Spleen (tissue), 11 donors: ENCODE measurements at regions not wholly inside any gene's neighbourhood (a gene's known extent, or its start where the extent isn't known, plus 50 kb on each side); places are given as distances from the start of the nearest gene placed in this dataset.

Experiments
- DNase-seq: peaks from one replicate; pipeline ENCODE4 v3.0.0-alpha.2; 2020
- H3K27ac ChIP-seq, 8 donors: fragments of 200-600 bp; sonication (generic) in 7 of 8; 1 replicate in 4 of 8; 2 replicates in 4 of 8; pipeline versions ENCODE4 v1.5.0 to v1.8.0; 2016 to 2021; ENCODE audit warnings: inconsistent platforms in 4 of 8, mild to moderate bottlenecking in 4 of 8, moderate library complexity in 1 of 8
- H3K27me3 ChIP-seq, 7 donors: fragments of 200-600 bp; sonication (generic) in 6 of 7; replicated peaks in 1 of 7; 1 replicate in 4 of 7; 2 replicates in 3 of 7; pipeline versions ENCODE4 v1.5.0 to v1.8.0; 2016 to 2021; ENCODE audit warnings: inconsistent platforms in 3 of 7, mild to moderate bottlenecking in 1 of 7
- H3K36me3 ChIP-seq, 6 donors: fragments of 200-600 bp; sonication (generic) in 5 of 6; 1 replicate in 4 of 6; 2 replicates in 2 of 6; pipeline versions ENCODE4 v1.5.0 to v1.8.0; 2016 to 2021; ENCODE audit warnings: inconsistent platforms in 2 of 6
- H3K4me1 ChIP-seq, 6 donors: fragments of 200-600 bp; sonication (generic) in 5 of 6; 1 replicate in 3 of 6; 2 replicates in 3 of 6; pipeline versions ENCODE4 v1.5.0 to v1.8.0; 2016 to 2021; ENCODE audit warnings: inconsistent platforms in 3 of 6
- H3K4me3 ChIP-seq, 8 donors: fragments of 200-600 bp; sonication (generic) in 7 of 8; 1 replicate in 4 of 8; 2 replicates in 4 of 8; pipeline versions ENCODE4 v1.5.0 to v1.8.0; 2016 to 2021; ENCODE audit warnings: inconsistent platforms in 4 of 8, mild to moderate bottlenecking in 4 of 8, moderate library complexity in 2 of 8
- H3K9me3 ChIP-seq, 8 donors: fragments of 200-600 bp; sonication (generic) in 7 of 8; 1 replicate in 4 of 8; 2 replicates in 4 of 8; pipeline versions ENCODE4 v1.5.0 to v1.8.0; 2016 to 2021; ENCODE audit warnings: inconsistent platforms in 4 of 8
- CTCF ChIP-seq, 11 experiments: fragments of 200-600 bp in 7 of 11; fragments of 450-650 bp in 4 of 11; sonication (generic) in 4 of 11; IDR thresholded peaks in 8 of 11; conservative IDR thresholded peaks in 3 of 11; 1 replicate in 7 of 11; 2 replicates in 4 of 11; pipeline versions ENCODE4 v1.4.0 to v1.8.0; 2016 to 2021; ENCODE audit warnings: antibody characterized with exemption in 11 of 11, inconsistent platforms in 4 of 11, mild to moderate bottlenecking in 1 of 11
- POLR2A ChIP-seq, 3 donors: fragments of 450-650 bp; IDR thresholded peaks; one replicate each; pipeline ENCODE4 v1.5.1; 2017; ENCODE audit warnings: antibody characterized with exemption in 3 of 3, mild to moderate bottlenecking in 1 of 3
- POLR2AphosphoS5 ChIP-seq, 3 donors: sonication (generic); formaldehyde crosslinking; IDR thresholded peaks; one replicate each; pipeline ENCODE4 v1.5.1; 2017; ENCODE audit warnings: antibody characterized with exemption in 3 of 3
- WGBS, 5 donors: extraction: QIAGEN DNeasy Blood & Tissue Kit in 3 of 5; methylation state at CpG; one replicate each; pipeline versions ENCODE4 v1.1.5 to v1.1.7; 2013 to 2018; 5-methylcytosine and 5-hydroxymethylcytosine counted together
- intact Hi-C: fragments of 100-400 bp; cut with DNase I; formaldehyde crosslinking; loops from one replicate; pipeline ENCODE4 v1.15.0; 2023; ENCODE audit warnings: low total_unique reads
- donor health status: healthy with polysubstance abuse.
- donor health status: DM: no; HTN: no; CAD: no; lungs with moderate emphysema.
- donor health status: DM: no; HTN: no; CAD: no.
- donor health status: Bipolar disorder and iron deficiency.
- donor health status: healthy.
- donor health status: DM: no; HTN: no; CAD: no.
- donor health status: DM: yes; HTN: yes; CAD: no.

GRCh38 chr3:76044601-76045600 lies 259.6 kb upstream of the ZNF717 start:
- 54 to 64% (median 58%) methylated on average over 3 of the region's 3 CpGs for WGBS, 5 donors
- DNase-seq: no peak

GRCh38 chr3:76047368-76047767 lies 262.0 kb upstream of the ZNF717 start:
- H3K9me3 ChIP-seq: no peaks in the 10 kb centered on the region
- no peaks in the 10 kb centered on the region for H3K36me3 ChIP-seq
- peaks cover 0 to 6% (median 0%) of the 10 kb centered on the region in 6 donors for H3K4me1 ChIP-seq
- intact Hi-C loops: no loop called here
- TF ChIP-seq POLR2AphosphoS5 (IDR thresholded peaks at IDR 0.05): no peak
- no peak for TF ChIP-seq CTCF (IDR thresholded peaks at IDR 0.05 in 8 of 11, conservative IDR thresholded peaks at IDR 0.05 in 3 of 11)
- TF ChIP-seq POLR2A (IDR thresholded peaks at IDR 0.05): no peak
- DNase-seq: no peak
- 88 to 95% (median 91%) methylated on average over 5 of the region's 5 CpGs for WGBS, 5 donors
- H3K4me3 ChIP-seq: no peak overlapping the region
- no peak overlapping the region for H3K27ac ChIP-seq
- H3K27me3 ChIP-seq: no peaks in the 10 kb centered on the region

More at GRCh38 chr3:76044601-76045600, 259.6 kb upstream of the ZNF717 start:
- Histone ChIP-seq H3K4me3 (no peak overlapping the region), H3K36me3 (no peaks in the 10 kb centered on the region), H3K9me3 (no peaks in the 10 kb centered on the region), H3K4me1 (peaks cover 0 to 6% (median 0%) of the 10 kb centered on the region in 6 donors), H3K27ac (peak overlapping the region in 1 of 8 donors; percentile 14), H3K27me3 (no peaks in the 10 kb centered on the region)
- intact Hi-C loops: no loop called here
- TF ChIP-seq POLR2AphosphoS5 (IDR thresholded peaks at IDR 0.05) (no peak), CTCF (IDR thresholded peaks at IDR 0.05 in 8 of 11, conservative IDR thresholded peaks at IDR 0.05 in 3 of 11) (peak in 7 of 11 experiments; percentile 20 to 51 (median 33))

GRCh38 chr3:76049776-76050175 lies 264.4 kb upstream of the ZNF717 start:
- intact Hi-C loops: no loop called here

More at GRCh38 chr3:76049776-76050175, 264.4 kb upstream of the ZNF717 start:
- Histone ChIP-seq H3K4me1 (peaks cover 0 to 6% (median 0%) of the 10 kb centered on the region in 6 donors), H3K9me3 (peaks cover 0 to 4% (median 0%) of the 10 kb centered on the region in 8 donors), H3K36me3 (no peaks in the 10 kb centered on the region), H3K27ac (no peak overlapping the region), H3K27me3 (no peaks in the 10 kb centered on the region), H3K4me3 (no peak overlapping the region)
- TF ChIP-seq CTCF (IDR thresholded peaks at IDR 0.05 in 8 of 11, conservative IDR thresholded peaks at IDR 0.05 in 3 of 11) (no peak), POLR2A (IDR thresholded peaks at IDR 0.05) (no peak), POLR2AphosphoS5 (IDR thresholded peaks at IDR 0.05) (no peak)
- DNase-seq: no peak
- 85 to 93% (median 92%) methylated on average over 2 of the region's 2 CpGs for WGBS, 5 donors
